ENCODE measurements at regions not wholly inside any gene's neighbourhood (a gene's known extent, or its start where the extent isn't known, plus 50 kb on each side); places are given as distances from the start of the nearest gene placed in this dataset.
"Not testable (repeated sequence)": the region's sequence is repeated elsewhere in the genome, so short reads cannot be mapped to it uniquely, and the experiment has no call there.

DNA sequence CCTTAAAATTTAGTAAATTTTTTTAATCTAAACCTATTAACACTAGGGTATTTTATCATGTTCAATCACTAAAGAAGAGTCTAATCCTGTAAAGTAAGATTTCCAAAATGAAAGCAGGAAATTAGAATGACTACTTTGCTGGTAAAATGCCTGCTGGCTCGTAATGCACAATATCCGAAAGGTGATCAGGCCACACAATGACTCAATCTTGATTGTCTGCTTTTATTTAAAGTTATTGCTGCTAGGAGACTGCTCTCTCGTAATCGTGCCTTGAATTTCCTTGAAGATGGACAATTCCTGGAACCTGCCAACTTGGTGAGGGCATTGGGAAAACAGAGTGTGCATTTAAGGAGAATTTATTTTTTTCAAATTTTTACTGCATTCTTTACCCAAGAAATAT, 1786.5 kb upstream of the RAG2 start:
- intact Hi-C loops (cut with DNase I), result no loop called here
- DNase-seq (ENCODE audit: low spot score), result no peak

DNA sequence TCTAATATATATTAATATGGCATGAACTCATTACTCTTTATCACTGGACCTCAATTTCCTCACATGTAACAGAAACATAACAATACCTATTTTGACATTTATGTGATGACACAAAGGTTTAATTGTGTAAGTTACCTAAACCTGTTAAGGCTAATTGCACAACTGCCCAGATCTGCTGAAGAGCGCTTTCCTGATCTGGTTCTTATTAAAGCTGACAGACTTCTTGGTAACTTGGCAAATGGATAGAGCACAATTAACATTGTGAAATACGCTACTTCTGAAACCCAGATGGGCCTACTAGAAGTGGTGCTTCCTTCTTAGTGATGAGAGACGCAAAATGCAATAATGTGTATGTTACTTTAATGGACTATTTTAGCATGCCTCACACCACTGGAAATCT, 1767.2 kb upstream of the RAG2 start:
- DNase-seq (ENCODE audit: low spot score), result no peak
- intact Hi-C loops (cut with DNase I), result no loop called here

DNA sequence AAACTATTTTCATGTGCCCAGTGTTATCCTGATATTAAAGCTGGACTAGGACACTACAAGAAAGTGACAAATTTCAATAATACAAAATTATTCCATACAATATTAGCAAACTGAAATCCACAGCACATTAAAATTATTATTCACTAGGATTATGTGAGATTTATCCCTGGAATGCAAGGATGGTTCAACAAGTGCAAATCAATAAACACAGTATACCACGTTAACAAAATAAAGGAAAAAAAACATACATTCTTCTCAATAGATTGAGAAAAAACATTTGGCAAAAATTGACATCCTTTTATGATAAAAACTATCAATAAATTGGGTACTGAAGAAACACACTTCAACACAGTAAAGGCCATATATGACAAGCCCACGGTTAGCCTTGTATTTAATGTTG, 1758.2 kb upstream of the RAG2 start:
- intact Hi-C loops (cut with DNase I), result no loop called here
- no peak for DNase-seq (ENCODE audit: low spot score)

DNA sequence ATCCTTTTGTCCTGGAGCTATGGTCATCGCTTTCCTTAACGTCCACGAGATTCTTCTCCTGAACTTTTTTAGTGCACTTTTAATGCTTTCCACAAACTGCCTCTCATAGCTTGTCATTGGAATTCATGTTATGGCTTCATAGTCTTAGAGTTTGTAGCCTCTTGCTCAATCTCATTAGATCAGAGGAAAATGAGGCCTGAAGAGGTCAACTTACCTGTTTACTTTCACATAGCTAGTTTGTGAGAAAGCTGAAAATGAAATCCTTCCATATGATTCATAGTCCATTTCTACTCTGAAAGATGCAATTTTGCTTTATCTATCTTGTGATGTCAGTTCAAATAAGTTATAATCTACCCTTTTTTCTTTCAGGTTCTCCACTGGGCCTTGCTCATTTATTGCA, 1747.2 kb upstream of the RAG2 start:
- DNase-seq (ENCODE audit: low spot score), result no peak
- intact Hi-C loops (cut with DNase I), result no loop called here

DNA sequence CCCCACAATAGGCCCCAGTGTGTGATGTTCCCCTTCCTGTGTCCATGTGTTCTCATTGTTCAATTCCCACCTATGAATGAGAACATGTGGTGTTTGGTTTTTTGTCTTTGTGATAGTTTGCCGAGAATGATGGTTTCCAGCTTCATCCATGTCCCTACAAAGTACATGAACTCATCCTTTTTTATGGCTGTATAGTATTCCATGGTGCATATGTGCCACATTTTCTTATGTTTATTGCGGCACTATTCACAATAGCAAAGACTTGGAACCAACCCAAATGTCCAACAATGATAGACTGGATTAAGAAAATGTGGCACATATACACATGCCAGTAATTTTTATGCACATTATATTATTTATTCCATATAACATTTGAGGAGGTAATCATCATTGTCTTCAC, 1743.6 kb upstream of the RAG2 start:
- intact Hi-C loops (cut with DNase I); DNase-seq (ENCODE audit: low spot score): not testable (repeated sequence)

DNA sequence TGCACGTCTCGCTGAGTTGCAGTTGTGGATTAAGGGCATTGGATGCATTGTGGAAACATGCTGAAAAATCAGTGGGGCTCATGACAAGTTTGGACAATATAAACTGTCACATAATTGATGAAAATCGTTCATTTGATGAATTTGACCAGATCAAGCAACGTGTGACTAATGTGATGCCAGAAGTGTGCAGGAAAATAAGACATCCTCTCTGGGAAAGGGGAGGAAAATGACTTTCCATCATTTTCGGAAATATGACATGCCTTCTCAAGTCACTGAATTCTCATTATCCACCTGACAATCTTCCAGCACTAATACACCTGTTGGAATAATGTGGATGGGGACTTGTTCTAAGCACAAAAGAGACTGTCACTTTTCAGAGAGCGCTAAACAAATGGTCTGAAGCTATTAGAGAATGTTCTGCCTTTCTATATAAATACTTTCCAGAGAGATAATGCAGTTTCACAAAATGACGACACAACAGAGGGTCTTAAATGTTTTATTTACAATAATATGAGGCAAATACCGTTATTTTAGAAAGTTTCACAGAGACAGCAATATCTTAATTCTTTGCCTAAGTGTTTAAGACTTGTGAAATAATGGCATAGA, 1741.9 kb upstream of the RAG2 start:
- no peak for DNase-seq (ENCODE audit: low spot score)
- intact Hi-C loops (cut with DNase I), result no loop called here

DNA sequence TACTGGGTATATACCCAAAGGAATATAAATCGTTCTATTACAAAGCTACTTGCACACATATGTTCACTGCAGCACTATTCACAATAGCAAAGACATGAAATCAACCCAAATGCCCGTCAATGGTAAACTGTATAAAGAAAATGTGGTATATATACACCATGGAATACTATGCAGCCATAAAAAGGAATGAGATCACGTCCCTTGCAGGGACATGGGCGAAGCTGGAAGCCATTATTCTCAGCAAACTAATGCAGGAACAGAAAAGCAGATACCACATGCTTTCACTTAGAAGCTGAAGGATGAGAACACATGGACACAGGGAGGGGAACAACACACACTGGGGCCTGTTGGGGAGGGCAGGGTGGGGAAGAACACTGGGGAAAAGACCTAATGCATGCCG, 1740.0 kb upstream of the RAG2 start:
- intact Hi-C loops (cut with DNase I); DNase-seq (ENCODE audit: low spot score): not testable (repeated sequence)

DNA sequence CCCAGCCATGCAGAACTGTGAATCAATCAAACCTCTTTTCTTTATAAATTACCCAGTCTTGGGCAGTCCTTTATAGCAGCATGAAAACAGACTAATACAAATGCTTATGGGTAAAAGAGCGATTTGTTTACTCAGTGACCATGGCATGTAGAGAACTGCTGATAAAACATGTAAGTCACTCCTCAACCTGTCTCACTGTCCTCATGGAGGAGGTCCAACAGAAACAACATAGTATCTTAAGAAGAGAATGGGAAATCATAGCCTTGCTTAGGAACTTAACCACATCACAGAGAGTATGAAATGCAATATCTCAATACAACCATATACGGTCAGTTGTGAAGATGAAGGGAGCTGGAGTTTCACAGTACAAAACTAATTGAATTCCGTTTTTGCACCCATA, 1734.0 kb upstream of the RAG2 start:
- DNase-seq (ENCODE audit: low spot score), result no peak
- intact Hi-C loops (cut with DNase I), result no loop called here

DNA sequence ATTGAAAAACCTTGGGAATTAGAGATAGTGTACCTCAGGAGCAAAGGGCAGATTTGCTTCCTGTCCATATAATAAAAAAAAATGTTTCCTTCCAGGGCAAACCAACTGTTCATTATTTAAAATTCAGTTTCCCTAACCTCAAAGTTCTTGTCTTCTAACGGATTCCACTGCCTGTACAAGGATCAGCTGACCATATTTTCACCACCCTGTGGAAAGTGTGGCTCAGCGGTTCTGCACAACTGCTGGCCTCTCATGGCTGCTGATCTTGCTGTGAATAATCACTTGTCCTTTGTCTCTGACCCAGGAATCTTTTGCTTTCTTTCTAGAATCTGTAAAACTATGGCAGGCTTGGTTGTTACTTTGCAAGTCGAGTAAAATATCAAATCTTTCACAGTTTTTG, 1732.5 kb upstream of the RAG2 start:
- DNase-seq (ENCODE audit: low spot score), result no peak
- intact Hi-C loops (cut with DNase I), result no loop called here

DNA sequence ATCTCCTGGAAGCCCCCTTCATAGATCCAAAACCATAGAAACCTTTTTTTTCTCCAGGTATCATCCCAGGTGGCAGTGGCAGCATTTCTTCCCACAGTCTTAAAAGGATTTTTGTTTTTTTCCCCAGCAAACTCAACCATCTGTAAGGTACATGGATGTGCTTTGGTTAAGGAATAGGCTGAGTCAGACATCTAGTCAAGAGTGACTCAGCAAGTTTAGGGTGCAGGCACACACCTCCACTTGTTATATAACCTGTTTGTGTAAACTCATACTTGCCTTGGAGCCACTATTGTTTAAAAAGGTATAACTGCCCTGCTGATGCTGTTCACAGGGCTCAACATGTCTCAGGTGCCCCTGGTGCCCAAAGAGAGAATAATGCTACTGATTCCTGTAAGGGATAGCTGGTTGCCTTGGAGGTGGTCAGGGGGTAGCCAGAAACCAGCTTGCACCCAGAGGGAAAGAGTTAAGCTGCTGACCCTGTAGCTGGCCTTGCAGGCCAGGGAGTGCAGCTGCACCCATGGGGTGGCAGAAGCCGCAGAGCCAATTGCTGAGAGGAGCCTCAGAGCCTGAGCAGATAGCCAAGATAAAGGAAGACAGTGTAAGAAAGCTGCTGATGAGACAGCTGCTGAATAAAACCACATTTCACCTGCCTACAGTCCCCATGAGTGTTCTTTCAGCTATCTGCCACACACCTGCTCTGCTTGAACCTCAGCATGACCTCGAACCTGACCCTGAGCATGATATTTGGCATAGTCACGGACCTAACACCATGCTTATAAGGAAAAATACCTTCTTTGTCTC, 1726.1 kb upstream of the RAG2 start:
- intact Hi-C loops (cut with DNase I), result no loop called here
- no peak for DNase-seq (ENCODE audit: low spot score)

DNA sequence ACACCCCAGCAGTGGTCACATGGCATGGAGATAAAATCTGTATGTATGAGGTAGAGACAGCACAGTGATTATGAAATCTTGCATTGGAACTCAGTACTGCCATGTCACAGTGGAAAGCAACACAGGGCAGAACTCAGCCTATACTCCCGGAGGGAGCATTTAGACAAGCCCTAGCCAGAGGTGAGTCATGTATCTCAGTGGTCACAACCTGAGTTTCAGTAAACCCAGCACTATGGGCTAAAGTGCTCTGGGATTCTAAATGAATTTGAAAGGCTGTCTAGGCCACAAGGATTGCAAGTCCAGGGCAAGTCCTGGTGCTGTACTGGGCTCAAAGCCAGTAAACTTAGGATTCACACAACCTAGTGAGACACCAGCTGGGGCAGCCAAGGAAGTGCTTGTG, 1717.1 kb upstream of the RAG2 start:
- intact Hi-C loops (cut with DNase I), result no loop called here

DNA sequence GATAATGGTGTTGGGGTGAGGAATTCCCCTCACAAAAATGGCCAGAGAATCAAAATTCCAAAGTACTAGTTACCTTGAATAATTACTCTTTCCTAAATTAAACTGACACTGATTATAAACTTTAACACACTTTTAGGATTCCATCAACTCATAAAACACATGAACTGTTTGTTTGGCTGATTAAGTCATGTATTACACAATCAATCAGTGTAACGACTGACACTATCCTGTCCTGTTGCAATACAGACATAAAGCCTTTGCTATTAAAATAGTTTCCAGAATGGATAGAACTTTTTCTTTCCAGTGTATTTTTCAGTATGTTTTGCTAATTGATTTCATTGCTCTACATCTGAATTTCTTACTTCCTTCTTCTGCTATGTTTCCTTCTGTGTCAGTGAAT, 1709.4 kb upstream of the RAG2 start:
- DNase-seq (ENCODE audit: low spot score), result no peak
- intact Hi-C loops (cut with DNase I), result no loop called here

More for the DNA sequence above, 1717.1 kb upstream of the RAG2 start:
- no peak for DNase-seq (ENCODE audit: low spot score)

DNA sequence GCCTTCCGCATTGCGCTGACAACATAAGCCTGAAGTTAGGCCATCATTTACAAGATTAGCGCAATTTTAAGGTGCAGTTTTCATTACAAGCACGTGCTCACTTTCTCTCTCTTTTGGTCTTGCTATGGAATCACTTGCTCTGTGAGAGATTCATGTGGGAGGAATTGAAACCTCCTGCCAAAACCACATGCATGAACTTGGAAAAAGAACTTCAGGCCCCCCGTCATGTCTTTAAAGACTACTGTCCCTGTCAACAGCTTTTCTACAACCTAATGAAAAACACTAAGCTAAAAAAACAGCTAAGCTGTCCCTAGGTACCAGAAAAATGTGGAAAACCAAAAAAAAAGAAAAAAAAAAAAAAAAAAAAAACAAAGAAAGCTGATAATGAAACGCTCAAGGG, 1707.6 kb upstream of the RAG2 start:
- no peak for DNase-seq (ENCODE audit: low spot score)
- intact Hi-C loops (cut with DNase I), result no loop called here

DNA sequence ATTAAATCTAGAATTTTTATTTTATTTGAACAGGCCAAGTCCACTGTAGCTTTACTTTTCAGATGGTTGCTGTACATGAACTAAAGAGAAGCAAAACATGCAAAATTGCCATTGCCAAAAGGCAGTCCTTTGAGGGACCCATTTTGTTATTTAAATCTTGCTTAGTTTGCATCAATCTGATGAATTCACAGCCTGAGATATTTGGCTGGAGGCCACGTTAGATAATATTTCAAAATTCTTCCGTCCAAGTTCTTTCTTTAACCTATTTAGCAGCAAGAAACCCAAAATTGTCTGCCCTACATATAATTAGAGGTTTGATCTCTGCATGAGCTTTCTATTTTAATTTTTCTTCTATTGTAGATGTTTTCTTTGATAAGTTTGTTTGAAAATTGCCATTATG, 1706.9 kb upstream of the RAG2 start:
- intact Hi-C loops (cut with DNase I), result no loop called here
- DNase-seq (ENCODE audit: low spot score), result no peak

DNA sequence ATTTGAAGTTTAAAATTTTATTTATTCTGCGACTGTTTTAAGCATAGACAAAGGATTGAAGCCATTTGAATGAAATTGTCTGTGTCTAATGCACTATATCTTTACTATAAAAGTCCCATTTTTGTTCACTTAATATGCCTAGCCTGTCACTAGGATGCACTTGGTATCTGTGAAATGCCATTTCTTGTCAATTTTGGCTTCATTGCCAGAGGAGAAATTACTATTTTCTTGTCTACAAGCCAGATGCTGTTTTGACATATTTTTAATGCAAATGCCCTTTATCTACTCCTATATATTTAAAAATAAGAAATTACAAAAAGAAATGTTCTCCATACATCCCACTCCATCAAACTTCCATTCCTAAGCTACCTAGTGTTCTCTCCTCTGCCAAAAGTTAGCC, 1704.5 kb upstream of the RAG2 start:
- intact Hi-C loops (cut with DNase I), result no loop called here

DNA sequence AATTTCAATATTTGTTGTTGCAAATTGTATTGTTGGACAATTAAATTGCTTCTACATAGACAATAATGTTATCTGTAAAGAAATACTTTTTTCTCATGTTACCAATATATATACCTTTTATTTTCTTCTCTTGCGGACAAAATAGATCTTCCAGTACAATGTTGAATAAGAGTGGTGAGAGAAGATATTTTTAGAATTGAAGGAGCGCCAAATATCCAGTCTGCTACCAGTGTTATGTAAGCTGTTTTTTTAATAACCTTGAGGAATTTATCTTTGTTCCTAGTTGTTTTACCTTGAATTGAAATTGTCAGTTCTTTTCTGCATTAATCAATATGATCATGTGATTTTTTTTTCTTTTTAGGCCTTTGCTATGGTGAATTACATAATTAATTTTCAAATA, 1702.5 kb upstream of the RAG2 start:
- intact Hi-C loops (cut with DNase I), result no loop called here

More for the DNA sequence above, 1704.5 kb upstream of the RAG2 start:
- DNase-seq (ENCODE audit: low spot score), result no peak

DNA sequence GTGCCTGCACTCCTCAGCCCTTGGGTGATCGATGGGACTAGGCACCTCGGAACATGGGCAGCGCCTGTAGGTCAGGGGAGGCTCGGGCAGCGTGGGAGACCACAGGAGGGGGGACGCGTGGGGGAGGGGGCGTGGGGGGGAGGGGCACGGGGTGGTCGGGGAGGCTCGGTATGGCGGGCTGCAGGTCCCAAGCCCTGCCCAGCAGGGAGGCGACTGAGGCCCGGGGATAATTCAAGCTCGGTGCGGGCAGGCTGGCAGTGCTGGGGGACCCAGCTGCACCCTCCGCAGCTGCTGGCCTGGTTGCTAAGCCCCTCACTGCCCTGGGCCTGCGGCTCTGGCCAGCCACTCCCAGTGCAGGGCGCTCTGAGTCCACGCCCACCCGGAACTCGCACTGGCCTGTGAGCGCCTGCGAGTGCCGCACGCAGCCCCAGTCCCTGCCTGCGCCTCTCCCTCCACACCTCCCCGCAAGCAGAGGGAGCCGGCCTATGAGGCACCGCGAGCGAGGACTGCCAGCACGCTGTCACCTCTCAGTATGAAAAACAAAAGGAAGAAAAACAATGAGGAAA, 1698.3 kb upstream of the RAG2 start:
- DNase-seq (ENCODE audit: low spot score), result no peak
- intact Hi-C loops (cut with DNase I), result no loop called here

More for the DNA sequence above, 1702.5 kb upstream of the RAG2 start:
- DNase-seq (ENCODE audit: low spot score), result no peak

DNA sequence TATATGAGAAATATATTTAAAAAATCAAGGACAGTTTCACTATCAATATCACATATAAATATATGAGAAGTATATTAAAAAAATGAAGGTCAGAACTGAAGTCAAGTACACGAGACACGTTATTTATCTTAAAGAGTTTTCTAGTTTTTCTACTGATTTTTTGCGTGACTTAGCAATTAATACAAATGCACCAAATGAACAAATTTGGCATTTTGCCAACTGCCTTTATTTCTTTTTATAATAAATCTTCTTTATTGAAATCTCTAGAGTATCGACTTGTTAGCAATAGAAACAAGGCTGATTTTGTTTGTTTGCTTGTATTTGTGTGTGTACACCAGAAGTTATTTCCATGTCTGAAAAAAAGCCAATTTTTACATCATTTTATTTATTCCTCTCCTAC, 1684.7 kb upstream of the RAG2 start:
- intact Hi-C loops (cut with DNase I), result no loop called here
- no peak for DNase-seq (ENCODE audit: low spot score)

DNA sequence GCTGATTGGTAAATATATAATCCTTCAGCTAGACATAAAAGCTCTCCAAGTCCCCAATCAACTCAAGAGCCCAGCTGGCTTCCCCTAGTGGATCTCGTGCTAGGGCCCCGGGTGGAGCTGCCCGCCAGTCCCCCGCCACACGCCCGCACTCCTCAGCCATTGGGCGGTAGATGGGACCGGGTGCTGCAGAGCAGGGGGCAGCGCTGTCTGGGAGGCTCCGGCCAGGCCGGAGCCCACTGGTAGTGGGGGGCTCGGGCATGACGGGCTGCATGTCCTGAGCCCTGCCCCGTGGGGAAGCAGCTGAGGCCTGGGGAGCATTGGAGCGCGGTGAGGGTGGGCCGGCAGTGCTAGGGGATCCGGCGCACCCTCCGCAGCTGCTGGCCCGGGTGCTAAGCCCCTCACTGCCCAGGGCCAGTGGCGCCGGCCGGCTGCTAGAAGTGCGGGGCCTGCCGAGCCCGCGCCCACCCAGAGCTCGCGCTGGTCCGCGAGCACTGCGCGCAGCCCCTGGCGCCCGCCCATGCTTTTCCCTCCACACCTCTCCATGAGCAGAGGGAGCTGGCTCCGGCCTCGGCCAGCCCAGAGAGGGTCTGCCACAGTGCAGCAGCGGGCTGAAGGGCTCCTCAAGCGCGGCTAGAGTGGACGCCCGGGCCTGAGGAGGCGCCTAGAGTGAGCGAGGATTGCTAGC, 1680.6 kb upstream of the RAG2 start:
- intact Hi-C loops (cut with DNase I), result no loop called here
- DNase-seq (ENCODE audit: low spot score), result peak; percentile 70

DNA sequence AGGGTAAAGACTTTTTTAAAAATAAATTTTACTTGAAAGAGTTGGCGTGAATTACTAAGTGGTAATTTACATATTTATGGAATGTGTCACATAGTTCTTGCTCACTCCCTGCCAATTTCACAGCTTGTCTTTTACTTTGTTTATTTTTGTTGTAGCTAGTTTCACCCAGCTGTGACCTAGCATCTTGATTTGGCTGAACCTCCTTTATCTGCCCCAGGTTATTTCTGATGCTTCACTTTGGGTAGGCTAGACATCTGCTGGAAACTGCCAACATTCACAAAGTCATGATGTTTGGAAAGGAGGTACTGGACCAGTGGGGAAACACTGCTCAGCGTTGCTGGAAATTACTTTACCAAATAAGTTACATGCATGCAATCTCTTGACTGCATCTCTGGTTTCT, 1676.0 kb upstream of the RAG2 start:
- intact Hi-C loops (cut with DNase I), result no loop called here
- DNase-seq (ENCODE audit: low spot score), result no peak

Data from posterior vena cava (tissue), 2 donors.